Smooth muscle cell (in vitro differentiated cells): ENCODE measurements at regions not wholly inside any gene's neighbourhood (a gene's known extent, or its start where the extent isn't known, plus 50 kb on each side); places are given as distances from the start of the nearest gene placed in this dataset.

Experiments
- DNase-seq: peaks from one replicate; lab custom pipeline; 2025; ENCODE audit not compliant: unreplicated experiment; lab: John Stamatoyannopoulos, UW
- H2AFZ ChIP-seq: fragments of 200-600 bp; sonication (generic); 2 replicates; pipeline ENCODE4 v1.6.0; 2016; ENCODE audit warnings: antibody characterized with exemption, low read depth, mild to moderate bottlenecking
- H3F3A ChIP-seq: fragments of 200-600 bp; sonication (generic); 2 replicates; pipeline ENCODE4 v1.6.0; 2017; ENCODE audit warnings: antibody characterized with exemption, low read depth
- H3K27ac ChIP-seq: fragments of 200-600 bp; sonication (generic); 2 replicates; pipeline ENCODE4 v1.5.1; 2016; ENCODE audit warnings: low read depth, mild to moderate bottlenecking
- H3K27me3 ChIP-seq: fragments of 200-600 bp; sonication (generic); 2 replicates; pipeline ENCODE4 v1.6.1; 2016; ENCODE audit warnings: low read depth, mild to moderate bottlenecking
- H3K36me3 ChIP-seq: fragments of 200-600 bp; sonication (generic); 2 replicates; pipeline ENCODE4 v1.5.1; 2016; ENCODE audit warnings: low read depth
- H3K4me1 ChIP-seq: fragments of 200-600 bp; sonication (generic); 2 replicates; pipeline ENCODE4 v1.5.1; 2016; ENCODE audit warnings: low read depth
- H3K4me2 ChIP-seq: fragments of 200-600 bp; sonication (generic); 2 replicates; pipeline ENCODE4 v1.6.0; 2016; ENCODE audit warnings: mild to moderate bottlenecking
- H3K4me3 ChIP-seq: fragments of 200-600 bp; sonication (generic); 2 replicates; pipeline ENCODE4 v1.5.1; 2016; ENCODE audit warnings: mild to moderate bottlenecking
- H3K79me2 ChIP-seq: fragments of 200-600 bp; sonication (generic); 2 replicates; pipeline ENCODE4 v1.6.0; 2016; ENCODE audit warnings: low read depth, mild to moderate bottlenecking
- H3K9ac ChIP-seq: fragments of 200-600 bp; sonication (generic); 2 replicates; pipeline ENCODE4 v1.6.0; 2016; ENCODE audit warnings: low read depth
- H3K9me3 ChIP-seq: fragments of 200-600 bp; sonication (generic); replicated peaks from 2 replicates; pipeline ENCODE4 v1.5.1; 2016; ENCODE audit warnings: low read depth
- H4K20me1 ChIP-seq: fragments of 200-600 bp; sonication (generic); 2 replicates; pipeline ENCODE4 v1.6.0; 2016; ENCODE audit warnings: low read depth
- CTCF ChIP-seq: fragments of 200-600 bp; sonication (generic); IDR thresholded peaks from 2 replicates; pipeline ENCODE4 v1.5.1; 2017; ENCODE audit warnings: borderline replicate concordance, mild to moderate bottlenecking, antibody characterized with exemption; ENCODE audit not compliant: insufficient read depth, poor library complexity, severe bottlenecking
- WGBS: methylation state at CpG from one replicate; pipeline ENCODE4 v1.1.7; 2016; ENCODE audit warnings: low lambda C conversion rate; 5-methylcytosine and 5-hydroxymethylcytosine counted together

- Histone ChIP-seq H2AFZ (no peak overlapping the region), H3F3A (no peaks in the 10 kb centered on the region), H3K27ac (no peak overlapping the region), H4K20me1 (no peaks in the 10 kb centered on the region), H3K4me1 (no peaks in the 10 kb centered on the region), H3K79me2 (no peaks in the 10 kb centered on the region), H3K27me3 (no peaks in the 10 kb centered on the region), H3K4me3 (no peak overlapping the region), H3K9me3 (no peaks in the 10 kb centered on the region), H3K4me2 (no peak overlapping the region), H3K9ac (no peak overlapping the region), H3K36me3 (no peaks in the 10 kb centered on the region)
- DNase-seq = no peak
- 86% methylated on average over 18 of the region's 22 CpGs for WGBS
- no peak for TF ChIP-seq CTCF
These were observed 124.7 kb upstream of the WNT4 start for GRCh38 chr1:22267413-22268175.

- H3K27ac ChIP-seq = no peak overlapping the region
- no peaks in the 10 kb centered on the region for H3F3A ChIP-seq
- H4K20me1 ChIP-seq = no peaks in the 10 kb centered on the region
- H3K9me3 ChIP-seq = no peaks in the 10 kb centered on the region
- TF ChIP-seq CTCF = no peak
- no peaks in the 10 kb centered on the region for H3K79me2 ChIP-seq
- 91% methylated on average over 11 of the region's 11 CpGs for WGBS
- no peak overlapping the region for H3K4me2 ChIP-seq
- DNase-seq = no peak
- no peaks in the 10 kb centered on the region for H3K36me3 ChIP-seq
- H3K9ac ChIP-seq = no peak overlapping the region
- no peak overlapping the region for H3K4me3 ChIP-seq
- H3K27me3 ChIP-seq = no peaks in the 10 kb centered on the region
- no peaks in the 10 kb centered on the region for H3K4me1 ChIP-seq
- no peak overlapping the region for H2AFZ ChIP-seq
These were observed 125.4 kb upstream of the WNT4 start for GRCh38 chr1:22268327-22268726.

GRCh38 chr1:22271847-22272801 is 129.2 kb upstream of the WNT4 start:
- Histone ChIP-seq H3K4me2 (no peak overlapping the region), H3K27me3 (no peaks in the 10 kb centered on the region), H3K9me3 (no peaks in the 10 kb centered on the region), H3K79me2 (no peaks in the 10 kb centered on the region), H3K4me1 (no peaks in the 10 kb centered on the region), H3K27ac (no peak overlapping the region), H2AFZ (no peak overlapping the region), H3K9ac (no peak overlapping the region), H3K36me3 (no peaks in the 10 kb centered on the region), H3F3A (no peaks in the 10 kb centered on the region), H3K4me3 (no peak overlapping the region), H4K20me1 (no peaks in the 10 kb centered on the region)
- 86% methylated on average over 8 of the region's 8 CpGs for WGBS
- no peak for DNase-seq
- TF ChIP-seq CTCF = no peak
